ENCODE measurements at regions not wholly inside any gene's neighbourhood (a gene's known extent, or its start where the extent isn't known, plus 50 kb on each side); places are given as distances from the start of the nearest gene placed in this dataset.

GRCh38 chr7:46133751-46134150 is 212.7 kb upstream of the IGFBP3 start:
- H3K27ac Mint-ChIP-seq = no peak overlapping the region
- H3K9me3 Mint-ChIP-seq = no peaks in the 10 kb centered on the region
- CTCF ChIA-PET = no interaction called here
- no peak overlapping the region for H3K4me3 Mint-ChIP-seq
- intact Hi-C loops (cut with micrococcal nuclease) = no loop called here
- no peaks in the 10 kb centered on the region for H3K36me3 Mint-ChIP-seq (ENCODE audit: low read depth)
- H3K27me3 Mint-ChIP-seq (ENCODE audit: low read depth) = no peaks in the 10 kb centered on the region
- no peak for DNase-seq
- no peaks in the 10 kb centered on the region for H3K4me1 Mint-ChIP-seq (ENCODE audit: low read depth)

- DNase-seq = no peak
- H3K4me1 Mint-ChIP-seq (ENCODE audit: low read depth) = no peaks in the 10 kb centered on the region
- intact Hi-C loops (cut with micrococcal nuclease) = no loop called here
- CTCF ChIA-PET = no interaction called here
- H3K36me3 Mint-ChIP-seq (ENCODE audit: low read depth) = no peaks in the 10 kb centered on the region
- H3K9me3 Mint-ChIP-seq = no peaks in the 10 kb centered on the region
- no peak overlapping the region for H3K4me3 Mint-ChIP-seq
- no peak overlapping the region for H3K27ac Mint-ChIP-seq
- H3K27me3 Mint-ChIP-seq (ENCODE audit: low read depth) = no peaks in the 10 kb centered on the region
These were observed 212.0 kb upstream of the IGFBP3 start for GRCh38 chr7:46133072-46133471.

- no peaks in the 10 kb centered on the region for H3K27me3 Mint-ChIP-seq (ENCODE audit: low read depth)
- H3K36me3 Mint-ChIP-seq (ENCODE audit: low read depth) = no peaks in the 10 kb centered on the region
- H3K9me3 Mint-ChIP-seq = no peaks in the 10 kb centered on the region
- intact Hi-C loops (cut with micrococcal nuclease) = no loop called here
- CTCF ChIA-PET = no interaction called here
- no peak for DNase-seq
- H3K4me3 Mint-ChIP-seq = no peak overlapping the region
- H3K4me1 Mint-ChIP-seq (ENCODE audit: low read depth) = no peaks in the 10 kb centered on the region
- H3K27ac Mint-ChIP-seq = no peak overlapping the region
These were observed 211.1 kb upstream of the IGFBP3 start for GRCh38 chr7:46131916-46132795.

GRCh38 chr7:46129831-46130230 is 208.8 kb upstream of the IGFBP3 start:
- no peaks in the 10 kb centered on the region for H3K9me3 Mint-ChIP-seq
- no peaks in the 10 kb centered on the region for H3K36me3 Mint-ChIP-seq (ENCODE audit: low read depth)
- no peak for DNase-seq
- H3K4me3 Mint-ChIP-seq = no peak overlapping the region
- H3K4me1 Mint-ChIP-seq (ENCODE audit: low read depth) = no peaks in the 10 kb centered on the region
- H3K27ac Mint-ChIP-seq = no peak overlapping the region
- intact Hi-C loops (cut with micrococcal nuclease) = no loop called here
- H3K27me3 Mint-ChIP-seq (ENCODE audit: low read depth) = no peaks in the 10 kb centered on the region
- CTCF ChIA-PET = no interaction called here

GRCh38 chr7:46127814-46128213 is 206.7 kb upstream of the IGFBP3 start:
- DNase-seq = no peak
- Mint-ChIP-seq H3K9me3 (no peaks in the 10 kb centered on the region), H3K4me1 (ENCODE audit: low read depth) (no peaks in the 10 kb centered on the region), H3K36me3 (ENCODE audit: low read depth) (no peaks in the 10 kb centered on the region), H3K4me3 (no peak overlapping the region), H3K27ac (no peak overlapping the region), H3K27me3 (ENCODE audit: low read depth) (no peaks in the 10 kb centered on the region)
- intact Hi-C loops (cut with micrococcal nuclease) = no loop called here
- CTCF ChIA-PET = no interaction called here

GRCh38 chr7:46126675-46127300 is 205.7 kb upstream of the IGFBP3 start:
- Mint-ChIP-seq H3K9me3 (no peaks in the 10 kb centered on the region), H3K4me1 (ENCODE audit: low read depth) (no peaks in the 10 kb centered on the region), H3K27me3 (ENCODE audit: low read depth) (peaks cover 2% of the 10 kb centered on the region), H3K4me3 (no peak overlapping the region), H3K36me3 (ENCODE audit: low read depth) (no peaks in the 10 kb centered on the region), H3K27ac (no peak overlapping the region)
- intact Hi-C loops (cut with micrococcal nuclease) = no loop called here
- DNase-seq = no peak
- CTCF ChIA-PET = no interaction called here

- CTCF ChIA-PET = no interaction called here
- no peak overlapping the region for H3K27ac Mint-ChIP-seq
- H3K4me3 Mint-ChIP-seq = no peak overlapping the region
- no peaks in the 10 kb centered on the region for H3K9me3 Mint-ChIP-seq
- H3K27me3 Mint-ChIP-seq (ENCODE audit: low read depth) = peaks cover 2% of the 10 kb centered on the region
- no peaks in the 10 kb centered on the region for H3K36me3 Mint-ChIP-seq (ENCODE audit: low read depth)
- intact Hi-C loops (cut with micrococcal nuclease) = no loop called here
- DNase-seq = no peak
- no peaks in the 10 kb centered on the region for H3K4me1 Mint-ChIP-seq (ENCODE audit: low read depth)
These were observed 202.8 kb upstream of the IGFBP3 start for GRCh38 chr7:46123756-46124343.

GRCh38 chr7:46115410-46115809 is 194.3 kb upstream of the IGFBP3 start:
- Mint-ChIP-seq H3K27me3 (ENCODE audit: low read depth) (no peaks in the 10 kb centered on the region), H3K9me3 (no peaks in the 10 kb centered on the region), H3K4me3 (no peak overlapping the region), H3K36me3 (ENCODE audit: low read depth) (no peaks in the 10 kb centered on the region), H3K27ac (no peak overlapping the region), H3K4me1 (ENCODE audit: low read depth) (no peaks in the 10 kb centered on the region)
- CTCF ChIA-PET = no interaction called here
- intact Hi-C loops (cut with micrococcal nuclease) = no loop called here
- no peak for DNase-seq

GRCh38 chr7:46109437-46109836 is 188.4 kb upstream of the IGFBP3 start:
- H3K36me3 Mint-ChIP-seq (ENCODE audit: low read depth) = no peaks in the 10 kb centered on the region
- DNase-seq = no peak
- CTCF ChIA-PET = no interaction called here
- H3K27ac Mint-ChIP-seq = no peak overlapping the region
- intact Hi-C loops (cut with micrococcal nuclease) = no loop called here
- H3K4me1 Mint-ChIP-seq (ENCODE audit: low read depth) = no peaks in the 10 kb centered on the region
- no peak overlapping the region for H3K4me3 Mint-ChIP-seq
- H3K9me3 Mint-ChIP-seq = no peaks in the 10 kb centered on the region
- H3K27me3 Mint-ChIP-seq (ENCODE audit: low read depth) = no peaks in the 10 kb centered on the region

- Mint-ChIP-seq H3K27me3 (ENCODE audit: low read depth) (no peaks in the 10 kb centered on the region), H3K27ac (no peak overlapping the region), H3K9me3 (no peaks in the 10 kb centered on the region), H3K4me1 (ENCODE audit: low read depth) (no peaks in the 10 kb centered on the region), H3K4me3 (no peak overlapping the region), H3K36me3 (ENCODE audit: low read depth) (no peaks in the 10 kb centered on the region)
- intact Hi-C loops (cut with micrococcal nuclease) = no loop called here
- CTCF ChIA-PET = no interaction called here
- no peak for DNase-seq
These were observed 187.2 kb upstream of the IGFBP3 start for GRCh38 chr7:46108272-46108671.

- DNase-seq = no peak
- Mint-ChIP-seq H3K9me3 (no peaks in the 10 kb centered on the region), H3K4me1 (ENCODE audit: low read depth) (no peaks in the 10 kb centered on the region), H3K4me3 (no peak overlapping the region), H3K27me3 (ENCODE audit: low read depth) (no peaks in the 10 kb centered on the region), H3K27ac (no peak overlapping the region), H3K36me3 (ENCODE audit: low read depth) (no peaks in the 10 kb centered on the region)
- intact Hi-C loops (cut with micrococcal nuclease) = no loop called here
- CTCF ChIA-PET = no interaction called here
These were observed 186.6 kb upstream of the IGFBP3 start for GRCh38 chr7:46107610-46108217.

GRCh38 chr7:46100521-46100920 is 179.4 kb upstream of the IGFBP3 start:
- no peak overlapping the region for H3K4me3 Mint-ChIP-seq
- intact Hi-C loops (cut with micrococcal nuclease) = no loop called here

More at GRCh38 chr7:46100521-46100920, 179.4 kb upstream of the IGFBP3 start:
- DNase-seq = no peak
- Mint-ChIP-seq H3K36me3 (ENCODE audit: low read depth) (no peaks in the 10 kb centered on the region), H3K4me1 (ENCODE audit: low read depth) (no peaks in the 10 kb centered on the region), H3K9me3 (no peaks in the 10 kb centered on the region), H3K27me3 (ENCODE audit: low read depth) (no peaks in the 10 kb centered on the region), H3K27ac (no peak overlapping the region)
- CTCF ChIA-PET = interaction anchor here (0.7 kb wide), 1 partner anchor 185 kb away, joined by 3 read pairs; no protein-coding TSS in a partner anchor

All from activated naive CD4-positive, alpha-beta T cell treated with anti-CD3 and anti-CD28 coated beads for 36 hours (primary cell).